ENCODE measurements at regions not wholly inside any gene's neighbourhood (a gene's known extent, or its start where the extent isn't known, plus 50 kb on each side); places are given as distances from the start of the nearest gene placed in this dataset.

DNA sequence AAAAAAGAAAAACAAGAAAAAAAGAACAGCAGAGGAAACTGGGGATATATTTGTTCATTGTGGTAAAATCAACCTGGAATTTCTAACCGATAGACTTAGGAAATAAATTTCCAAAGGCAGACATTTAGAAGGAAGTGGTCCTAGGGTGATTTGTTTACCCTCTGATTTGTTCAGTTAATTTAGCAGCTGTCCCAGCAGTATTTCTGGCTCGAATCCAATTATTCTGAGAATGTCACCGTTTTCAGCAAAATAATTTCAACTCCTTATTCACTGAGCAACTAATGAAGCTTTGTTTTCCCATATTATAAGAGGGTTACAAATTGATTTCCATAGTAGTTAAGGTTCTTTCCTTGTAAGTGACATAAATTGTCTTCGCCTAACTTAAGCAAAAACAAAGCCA, 285.2 kb upstream of the SYT10 start:
- WGBS, 2 donors: 55 to 60% methylated on average over 4 of the region's 4 CpGs
- no peak for DNase-seq
- Histone ChIP-seq H3K4me1 (no peaks in the 10 kb centered on the region), H3K9me3 (peaks cover 0 to 18% (median 0%) of the 10 kb centered on the region in 11 donors), H3K27ac (no peak overlapping the region), H3K36me3 (no peaks in the 10 kb centered on the region), H3K27me3 (no peaks in the 10 kb centered on the region), H3K4me3 (no peak overlapping the region)
- intact Hi-C loops (cut with DNase I): no loop called here
- TF ChIP-seq, protein P1, sequence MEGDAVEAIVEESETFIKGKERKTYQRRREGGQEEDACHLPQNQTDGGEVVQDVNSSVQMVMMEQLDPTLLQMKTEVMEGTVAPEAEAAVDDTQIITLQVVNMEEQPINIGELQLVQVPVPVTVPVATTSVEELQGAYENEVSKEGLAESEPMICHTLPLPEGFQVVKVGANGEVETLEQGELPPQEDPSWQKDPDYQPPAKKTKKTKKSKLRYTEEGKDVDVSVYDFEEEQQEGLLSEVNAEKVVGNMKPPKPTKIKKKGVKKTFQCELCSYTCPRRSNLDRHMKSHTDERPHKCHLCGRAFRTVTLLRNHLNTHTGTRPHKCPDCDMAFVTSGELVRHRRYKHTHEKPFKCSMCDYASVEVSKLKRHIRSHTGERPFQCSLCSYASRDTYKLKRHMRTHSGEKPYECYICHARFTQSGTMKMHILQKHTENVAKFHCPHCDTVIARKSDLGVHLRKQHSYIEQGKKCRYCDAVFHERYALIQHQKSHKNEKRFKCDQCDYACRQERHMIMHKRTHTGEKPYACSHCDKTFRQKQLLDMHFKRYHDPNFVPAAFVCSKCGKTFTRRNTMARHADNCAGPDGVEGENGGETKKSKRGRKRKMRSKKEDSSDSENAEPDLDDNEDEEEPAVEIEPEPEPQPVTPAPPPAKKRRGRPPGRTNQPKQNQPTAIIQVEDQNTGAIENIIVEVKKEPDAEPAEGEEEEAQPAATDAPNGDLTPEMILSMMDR (IDR thresholded peaks at IDR 0.05): no peak
- ATAC-seq: no peak

DNA sequence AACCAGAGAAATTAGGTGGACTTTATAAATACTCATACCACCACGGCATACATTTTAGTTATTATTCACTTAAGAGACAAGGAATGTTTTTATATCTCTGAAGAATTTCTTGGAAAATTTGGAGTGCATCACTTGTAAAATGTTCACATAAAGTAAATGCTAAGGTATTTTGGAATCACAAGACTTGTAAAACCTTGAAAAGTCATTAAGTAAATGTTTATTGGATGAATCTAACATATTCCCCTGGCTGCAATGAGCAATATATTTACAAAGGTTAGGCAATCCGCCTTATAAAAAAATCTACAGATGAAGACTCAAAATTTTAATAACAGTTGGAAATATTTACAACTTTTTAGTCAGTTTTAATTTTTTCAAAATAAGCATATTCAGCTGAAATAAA, 287.4 kb upstream of the ALG10 start:
- H3K4me3 ChIP-seq: no peak overlapping the region
- H3K27me3 ChIP-seq: no peaks in the 10 kb centered on the region
- no peak overlapping the region for H3K27ac ChIP-seq
- ATAC-seq (no peak), DNase-seq (no peak)
- 81 to 88% methylated on average over 2 of the region's 2 CpGs for WGBS, 2 donors
- intact Hi-C loops (cut with DNase I): no loop called here
- H3K4me1 ChIP-seq: no peaks in the 10 kb centered on the region
- H3K9me3 ChIP-seq: peaks cover 0 to 10% (median 0%) of the 10 kb centered on the region in 11 donors
- TF ChIP-seq, protein P1 (IDR thresholded peaks at IDR 0.05): no peak
- no peaks in the 10 kb centered on the region for H3K36me3 ChIP-seq

DNA sequence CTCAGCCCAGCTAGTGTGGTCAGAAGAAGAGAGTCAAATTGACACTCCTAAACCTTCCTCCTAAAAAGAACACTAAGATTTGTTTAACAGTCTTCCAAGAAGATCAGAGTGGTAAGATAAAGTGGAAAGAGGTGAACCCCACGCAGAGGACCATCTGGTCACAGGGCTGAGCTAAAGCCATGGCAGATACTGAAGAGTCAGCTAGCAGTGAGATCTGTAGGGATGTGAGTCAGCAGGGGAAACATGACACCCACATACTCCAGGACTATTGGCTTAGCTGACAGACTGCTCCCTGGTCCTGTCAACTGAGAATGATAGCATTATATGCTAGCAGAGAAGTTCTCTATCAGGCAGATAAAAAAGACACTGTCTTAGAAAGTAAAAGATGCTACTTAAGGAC, 269.4 kb upstream of the ALG10 start:
- H3K27me3 ChIP-seq: no peaks in the 10 kb centered on the region
- ATAC-seq (no peak), DNase-seq (no peak)
- H3K4me1 ChIP-seq: no peaks in the 10 kb centered on the region
- TF ChIP-seq, protein P1 (IDR thresholded peaks at IDR 0.05): no peak
- H3K36me3 ChIP-seq: no peaks in the 10 kb centered on the region
- no peaks in the 10 kb centered on the region for H3K9me3 ChIP-seq
- H3K4me3 ChIP-seq: no peak overlapping the region
- H3K27ac ChIP-seq: no peak overlapping the region
- 24 to 32% methylated on average over 1 of the region's 1 CpG for WGBS, 2 donors
- intact Hi-C loops (cut with DNase I): no loop called here

DNA sequence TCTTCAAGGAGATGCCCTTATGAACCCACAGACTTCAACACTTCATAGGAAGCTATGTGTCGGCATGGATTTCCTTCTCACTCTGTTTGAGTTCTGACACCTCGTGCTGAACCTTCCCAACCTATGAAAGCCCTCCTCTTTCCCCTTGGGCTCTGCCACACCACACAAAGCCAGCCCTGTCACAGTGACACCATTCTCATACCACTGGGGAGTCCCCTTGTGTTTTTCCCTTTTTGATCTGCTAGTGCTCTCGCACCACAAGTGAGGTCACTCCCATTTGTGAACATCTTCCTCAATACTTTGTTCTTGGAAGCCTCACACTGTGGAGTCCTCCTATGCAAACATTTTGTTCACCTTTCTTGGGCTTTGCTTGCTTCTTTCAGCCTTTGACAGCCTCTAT, 264.6 kb upstream of the ALG10 start:
- Histone ChIP-seq H3K9me3 (no peaks in the 10 kb centered on the region), H3K4me3 (no peak overlapping the region), H3K27me3 (no peaks in the 10 kb centered on the region), H3K36me3 (no peaks in the 10 kb centered on the region), H3K27ac (no peak overlapping the region), H3K4me1 (no peaks in the 10 kb centered on the region)
- TF ChIP-seq, protein P1 (IDR thresholded peaks at IDR 0.05): no peak
- DNase-seq: no peak
- intact Hi-C loops (cut with DNase I): no loop called here
- ATAC-seq: no peak
- WGBS, 2 donors: 72 to 80% methylated on average over 3 of the region's 3 CpGs

DNA sequence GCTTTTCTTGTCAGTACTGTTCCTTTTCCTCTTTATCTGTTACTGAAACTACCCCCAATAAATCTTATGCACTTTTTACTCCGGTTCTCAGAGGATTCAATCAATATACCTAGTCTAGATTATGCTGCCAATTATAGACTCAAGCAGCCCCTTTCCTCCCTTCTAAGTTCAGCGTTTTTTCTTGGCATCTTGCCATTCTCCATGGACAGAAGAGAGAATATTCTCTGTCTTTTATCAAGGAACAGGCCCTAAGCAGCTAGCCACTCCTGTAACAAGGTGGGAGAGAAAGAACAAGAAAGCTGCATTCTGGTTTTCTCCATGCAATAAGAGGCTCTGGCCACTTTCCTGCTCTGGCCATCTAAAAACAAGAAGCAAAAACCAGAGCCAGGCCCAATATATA, 263.0 kb upstream of the ALG10 start:
- DNase-seq (no peak), ATAC-seq (no peak)
- Histone ChIP-seq H3K4me1 (no peaks in the 10 kb centered on the region), H3K27me3 (no peaks in the 10 kb centered on the region), H3K36me3 (no peaks in the 10 kb centered on the region), H3K9me3 (no peaks in the 10 kb centered on the region), H3K27ac (no peak overlapping the region), H3K4me3 (no peak overlapping the region)
- WGBS, 2 donors: 18 to 23% methylated on average over 2 of the region's 2 CpGs
- TF ChIP-seq, protein P1 (IDR thresholded peaks at IDR 0.05): no peak
- intact Hi-C loops (cut with DNase I): no loop called here

Measured in heart right ventricle (tissue), 16 donors.